PC-3 (cell line): ENCODE measurements at regions not wholly inside any gene's neighbourhood (a gene's known extent, or its start where the extent isn't known, plus 50 kb on each side); places are given as distances from the start of the nearest gene placed in this dataset.

Source experiments
- ATAC-seq: fragments of 200-7000 bp; cut with Tn5 transposase; 2 replicates; pipeline ENCODE4 v1.9.1; 2020; ENCODE audit warnings: mild to moderate bottlenecking, moderate library complexity
- BruUV-seq: library from RNA; stranded (reverse); fragments of 400-500 nt; replicated peaks from 2 replicates; lab custom pipeline; 2021; lab: Mats Ljungman, UMichigan
- CTCF ChIA-PET: fragments of 300-600 bp; sonication (Branson Sonifier 250); formaldehyde crosslinking; loops from one replicate; lab custom pipeline; 2022; ENCODE audit warnings: antibody characterized with exemption; lab: Charles Lee
- POLR2A ChIA-PET: fragments of 300-600 bp; sonication (Branson Sonifier 250); formaldehyde crosslinking; loops from one replicate; lab custom pipeline; 2022; ENCODE audit warnings: antibody characterized with exemption; ENCODE audit not compliant: unreplicated experiment; lab: Charles Lee
- DNase-seq: peaks from one replicate; pipeline ENCODE4 v3.0.0-alpha.2; 2015
- H2AFZ ChIP-seq: fragments of 300-600 bp; sonication (generic); 2 replicates; pipeline ENCODE4 v1.6.0; 2016; ENCODE audit warnings: antibody characterized with exemption, low read length
- H3F3A ChIP-seq: fragments of 300-600 bp; sonication (generic); one replicate; pipeline ENCODE4 v1.6.0; 2017; ENCODE audit warnings: antibody characterized with exemption, low read length, control low read depth, mild to moderate bottlenecking; ENCODE audit not compliant: unreplicated experiment
- H3K27ac ChIP-seq: fragments of 300-600 bp; sonication (generic); 2 replicates; pipeline ENCODE4 v1.5.1; 2016; ENCODE audit warnings: mild to moderate bottlenecking, low read length
- H3K27me3 ChIP-seq: fragments of 300-600 bp; sonication (generic); 2 replicates; pipeline ENCODE4 v1.6.1; 2016; ENCODE audit warnings: low read length, mixed read lengths
- H3K36me3 ChIP-seq: fragments of 300-600 bp; sonication (generic); 2 replicates; pipeline ENCODE4 v1.6.1; 2016; ENCODE audit warnings: low read depth, mixed run types, low read length, mixed read lengths
- H3K4me1 ChIP-seq: fragments of 300-600 bp; sonication (generic); 2 replicates; pipeline ENCODE4 v1.5.1; 2016; ENCODE audit warnings: low read length; ENCODE audit not compliant: insufficient read depth
- H3K4me2 ChIP-seq: fragments of 300-600 bp; sonication (generic); 2 replicates; pipeline ENCODE4 v1.6.0; 2016; ENCODE audit warnings: low read length
- H3K4me3 ChIP-seq: fragments of 300-600 bp; sonication (generic); 2 replicates; pipeline ENCODE4 v1.5.1; 2016; ENCODE audit warnings: mild to moderate bottlenecking, low read length, mixed read lengths
- H3K79me2 ChIP-seq: fragments of 300-600 bp; sonication (generic); 2 replicates; pipeline ENCODE4 v1.6.1; 2017; ENCODE audit warnings: low read length, mixed read lengths
- H3K9ac ChIP-seq: fragments of 300-600 bp; sonication (generic); 2 replicates; pipeline ENCODE4 v1.6.0; 2016; ENCODE audit warnings: mild to moderate bottlenecking, low read length
- H3K9me2 ChIP-seq: fragments of 300-600 bp; sonication (generic); replicated peaks from 2 replicates; pipeline ENCODE4 v1.6.1; 2016; ENCODE audit warnings: mixed run types, low read length, mixed read lengths
- H3K9me3 ChIP-seq: fragments of 300-600 bp; sonication (generic); 2 replicates; pipeline ENCODE4 v1.6.1; 2016; ENCODE audit warnings: low read length, mixed read lengths
- H4K20me1 ChIP-seq: fragments of 300-600 bp; sonication (generic); 2 replicates; pipeline ENCODE4 v1.6.1; 2016; ENCODE audit warnings: low read length, mixed read lengths
- CTCF ChIP-seq: fragments of 300-600 bp; sonication (generic); conservative IDR thresholded peaks from 2 replicates; pipeline ENCODE4 v1.5.1; 2017; ENCODE audit warnings: antibody characterized with exemption, low read depth, mild to moderate bottlenecking, low read length
- EZH2 ChIP-seq: fragments of 300-600 bp; sonication (generic); IDR thresholded peaks from one replicate; pipeline ENCODE4 v1.6.1; 2017; ENCODE audit warnings: antibody characterized with exemption, mild to moderate bottlenecking, low read length; ENCODE audit not compliant: unreplicated experiment
- EZH2phosphoT487 ChIP-seq: fragments of 300-600 bp; sonication (generic); IDR thresholded peaks from 2 replicates; pipeline ENCODE4 v1.6.1; 2018; ENCODE audit warnings: mild to moderate bottlenecking, antibody characterized with exemption, low read length, borderline replicate concordance
- intact Hi-C: fragments of 100-400 bp; cut with micrococcal nuclease; formaldehyde crosslinking; loops from 2 replicates; pipeline ENCODE4 v1.9.0; 2023

- H3F3A ChIP-seq, result no peaks in the 10 kb centered on the region
- intact Hi-C loops, result loop anchor here (5.0 to 10.0 kb wide), 2 partner anchors 70 to 113 kb away; no protein-coding TSS in a partner anchor
- no peak overlapping the region for H3K4me2 ChIP-seq
- no peaks in the 10 kb centered on the region for H3K4me1 ChIP-seq
- BruUV-seq, result no TSS peak
- no peak for TF ChIP-seq CTCF
- TF ChIP-seq EZH2, result no peak
- TF ChIP-seq EZH2phosphoT487, result no peak
- H3K27me3 ChIP-seq, result no peaks in the 10 kb centered on the region
- H3K9ac ChIP-seq, result no peak overlapping the region
- ATAC-seq (no peak), DNase-seq (no peak)
- CTCF ChIA-PET, result no interaction called here
- no peaks in the 10 kb centered on the region for H3K36me3 ChIP-seq
- no peak overlapping the region for H2AFZ ChIP-seq
- POLR2A ChIA-PET, result no interaction called here
- H3K9me2 ChIP-seq, result no peaks in the 10 kb centered on the region
- H3K4me3 ChIP-seq, result no peak overlapping the region
- H4K20me1 ChIP-seq, result no peaks in the 10 kb centered on the region
- H3K79me2 ChIP-seq, result no peaks in the 10 kb centered on the region
- H3K27ac ChIP-seq, result no peak overlapping the region
- no peaks in the 10 kb centered on the region for H3K9me3 ChIP-seq
These were observed 129.8 kb downstream of the NXNL2 start for GRCh38 chr9:88664773-88665172.

- intact Hi-C loops, result no loop called here
- no peaks in the 10 kb centered on the region for H3K27me3 ChIP-seq
- H3K4me2 ChIP-seq, result no peak overlapping the region
- ChIA-PET POLR2A (no interaction called here), CTCF (no interaction called here)
- ATAC-seq, result no peak
- no peaks in the 10 kb centered on the region for H4K20me1 ChIP-seq
- no peaks in the 10 kb centered on the region for H3K79me2 ChIP-seq
- H3K4me1 ChIP-seq, result no peaks in the 10 kb centered on the region
- H3K27ac ChIP-seq, result no peak overlapping the region
- H3K9me3 ChIP-seq, result no peaks in the 10 kb centered on the region
- BruUV-seq, result no TSS peak
- no peak overlapping the region for H3K9ac ChIP-seq
- no peak for DNase-seq
- H3F3A ChIP-seq, result no peaks in the 10 kb centered on the region
- no peak overlapping the region for H3K4me3 ChIP-seq
- no peaks in the 10 kb centered on the region for H3K36me3 ChIP-seq
- H3K9me2 ChIP-seq, result no peaks in the 10 kb centered on the region
- H2AFZ ChIP-seq, result no peak overlapping the region
- no peak for TF ChIP-seq EZH2phosphoT487
- TF ChIP-seq EZH2, result no peak
- no peak for TF ChIP-seq CTCF
These were observed 138.1 kb downstream of the NXNL2 start for GRCh38 chr9:88672874-88673689.

- ChIA-PET CTCF (no interaction called here), POLR2A (no interaction called here)
- no peak overlapping the region for H3K27ac ChIP-seq
- H3K36me3 ChIP-seq, result no peaks in the 10 kb centered on the region
- DNase-seq (no peak), ATAC-seq (no peak)
- H3K27me3 ChIP-seq, result no peaks in the 10 kb centered on the region
- H3K9me3 ChIP-seq, result no peaks in the 10 kb centered on the region
- intact Hi-C loops, result no loop called here
- BruUV-seq, result no TSS peak
- H2AFZ ChIP-seq, result no peak overlapping the region
- H3K9me2 ChIP-seq, result no peaks in the 10 kb centered on the region
- H3K4me2 ChIP-seq, result no peak overlapping the region
- no peaks in the 10 kb centered on the region for H3K4me1 ChIP-seq
- H3K4me3 ChIP-seq, result no peak overlapping the region
- TF ChIP-seq EZH2 (no peak), EZH2phosphoT487 (no peak), CTCF (no peak)
- no peaks in the 10 kb centered on the region for H4K20me1 ChIP-seq
- H3K79me2 ChIP-seq, result no peaks in the 10 kb centered on the region
- H3K9ac ChIP-seq, result no peak overlapping the region
- H3F3A ChIP-seq, result no peaks in the 10 kb centered on the region
These were observed 138.9 kb downstream of the NXNL2 start for GRCh38 chr9:88673886-88674285.
